HG03095 (cell line): ENCODE measurements at regions not wholly inside any gene's neighbourhood (a gene's known extent, or its start where the extent isn't known, plus 50 kb on each side); places are given as distances from the start of the nearest gene placed in this dataset.

Experiments used
- ATAC-seq: cut with Tn5 transposase; IDR thresholded peaks from one replicate; pipeline ENCODE4 v1.9.1; 2021; ENCODE audit warnings: moderate library complexity; ENCODE audit not compliant: unreplicated experiment

DNA sequence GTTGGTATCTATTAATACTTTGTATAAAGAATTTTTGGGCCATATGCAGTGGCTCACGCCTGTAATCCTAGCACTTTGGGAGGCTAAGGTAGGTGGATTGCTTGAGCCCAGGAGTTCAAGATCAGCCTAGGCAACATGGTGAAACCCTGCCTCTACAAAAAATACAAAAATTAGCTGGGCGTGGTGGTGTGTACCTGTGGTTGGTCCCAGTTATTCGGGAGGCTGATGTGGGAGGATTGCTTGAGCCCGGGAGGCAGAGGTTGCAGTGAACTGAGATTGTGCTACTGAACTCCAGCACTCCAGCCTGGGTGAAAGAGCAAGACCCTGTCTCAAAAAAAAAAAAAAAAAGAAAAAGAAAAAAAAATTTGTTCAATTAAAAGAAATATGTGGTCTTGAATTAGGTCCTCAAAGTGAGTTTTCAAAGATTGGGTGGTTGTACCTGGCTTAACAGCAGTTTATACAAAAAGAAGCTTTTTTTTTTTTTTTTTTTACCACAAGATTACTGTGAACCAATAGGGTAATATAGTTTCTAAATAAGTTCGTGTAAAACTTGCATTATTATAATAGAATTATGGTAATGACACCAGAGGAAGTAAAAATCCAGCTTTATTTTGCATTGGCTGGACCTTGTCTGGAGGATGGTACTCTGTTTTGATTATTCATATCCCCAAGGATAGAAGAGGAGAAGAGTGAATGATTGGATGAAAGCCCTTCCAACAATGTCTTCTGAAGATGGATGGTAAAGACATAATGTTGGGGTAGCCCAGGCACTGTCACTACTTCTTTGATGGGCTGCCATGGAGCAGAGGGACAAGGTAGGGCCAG is 210.3 kb downstream of the MYCN start:
- ATAC-seq: no peak

DNA sequence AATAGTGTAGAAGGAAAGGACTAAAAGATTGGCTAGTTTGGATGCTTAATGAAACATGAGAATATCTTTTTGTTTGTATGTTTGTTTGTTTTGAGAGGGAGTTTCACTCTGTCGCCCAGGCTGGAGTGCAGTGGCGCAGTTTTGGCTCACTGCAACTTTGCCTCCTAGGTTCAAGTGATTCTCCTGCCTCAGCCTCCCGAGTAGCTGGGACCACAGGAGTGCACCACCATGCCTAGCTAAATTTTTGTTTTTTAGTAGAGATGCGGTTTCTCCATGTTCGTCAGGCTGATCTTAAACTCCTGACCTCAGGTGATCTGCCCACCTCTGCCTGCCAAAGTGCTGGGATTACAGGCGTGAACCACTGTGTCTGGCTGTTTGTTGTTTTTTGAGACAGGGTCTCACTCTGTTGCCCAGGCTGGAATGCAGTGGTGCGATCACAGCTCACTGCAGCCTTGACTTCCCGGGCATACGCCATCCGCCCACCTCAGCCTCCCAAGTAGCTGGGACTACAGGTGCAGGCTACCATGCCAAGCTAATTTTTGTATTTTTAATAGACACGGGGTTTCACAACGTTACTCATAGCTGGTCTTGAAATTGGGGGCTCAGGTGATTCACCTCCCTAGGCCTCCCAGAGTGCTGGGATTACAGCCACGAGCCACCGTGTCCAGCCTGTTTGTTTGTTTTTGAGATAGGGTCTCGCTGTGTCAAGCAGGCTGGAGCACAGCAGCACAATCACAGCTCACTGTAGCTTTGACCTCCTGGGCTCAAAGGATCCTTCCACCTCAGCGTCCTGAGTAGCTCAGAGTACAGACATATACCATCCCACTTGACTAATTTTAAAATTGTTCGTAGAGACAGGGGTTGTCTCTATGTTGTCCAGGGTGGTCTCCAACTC is 209.2 kb downstream of the MYCN start:
- ATAC-seq: no peak

DNA sequence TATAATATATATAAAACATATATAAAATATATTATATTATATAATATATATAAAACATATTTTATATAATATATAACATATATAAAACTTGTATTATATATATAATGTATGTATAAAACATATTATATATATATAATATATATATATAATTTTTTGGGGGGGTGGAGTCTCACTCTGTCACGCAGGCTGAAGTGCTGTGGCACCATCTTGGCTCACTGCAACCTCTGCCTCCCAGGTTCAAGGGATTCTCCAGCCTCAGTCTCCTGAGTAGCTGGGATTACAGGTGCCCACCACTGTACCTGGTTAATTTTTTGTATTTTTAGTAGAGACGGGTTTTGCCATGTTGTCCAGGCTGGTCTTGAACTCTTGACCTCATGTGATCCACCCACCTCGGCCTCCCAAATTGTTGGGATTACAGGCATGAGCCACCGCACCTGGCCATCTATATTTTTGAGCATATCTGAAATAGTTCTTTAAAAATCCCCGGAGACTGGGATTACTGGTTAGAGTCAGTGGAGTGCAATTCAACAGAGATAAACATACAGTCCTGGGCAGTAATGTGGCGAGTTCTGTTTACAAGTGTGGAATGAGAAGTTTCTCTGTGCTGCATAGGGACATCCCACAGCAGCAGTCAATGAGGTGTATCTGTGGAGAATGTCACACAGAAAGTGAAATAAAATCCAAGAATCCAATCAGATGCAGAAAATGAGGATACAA is 208.4 kb downstream of the MYCN start:
- ATAC-seq: no peak

DNA sequence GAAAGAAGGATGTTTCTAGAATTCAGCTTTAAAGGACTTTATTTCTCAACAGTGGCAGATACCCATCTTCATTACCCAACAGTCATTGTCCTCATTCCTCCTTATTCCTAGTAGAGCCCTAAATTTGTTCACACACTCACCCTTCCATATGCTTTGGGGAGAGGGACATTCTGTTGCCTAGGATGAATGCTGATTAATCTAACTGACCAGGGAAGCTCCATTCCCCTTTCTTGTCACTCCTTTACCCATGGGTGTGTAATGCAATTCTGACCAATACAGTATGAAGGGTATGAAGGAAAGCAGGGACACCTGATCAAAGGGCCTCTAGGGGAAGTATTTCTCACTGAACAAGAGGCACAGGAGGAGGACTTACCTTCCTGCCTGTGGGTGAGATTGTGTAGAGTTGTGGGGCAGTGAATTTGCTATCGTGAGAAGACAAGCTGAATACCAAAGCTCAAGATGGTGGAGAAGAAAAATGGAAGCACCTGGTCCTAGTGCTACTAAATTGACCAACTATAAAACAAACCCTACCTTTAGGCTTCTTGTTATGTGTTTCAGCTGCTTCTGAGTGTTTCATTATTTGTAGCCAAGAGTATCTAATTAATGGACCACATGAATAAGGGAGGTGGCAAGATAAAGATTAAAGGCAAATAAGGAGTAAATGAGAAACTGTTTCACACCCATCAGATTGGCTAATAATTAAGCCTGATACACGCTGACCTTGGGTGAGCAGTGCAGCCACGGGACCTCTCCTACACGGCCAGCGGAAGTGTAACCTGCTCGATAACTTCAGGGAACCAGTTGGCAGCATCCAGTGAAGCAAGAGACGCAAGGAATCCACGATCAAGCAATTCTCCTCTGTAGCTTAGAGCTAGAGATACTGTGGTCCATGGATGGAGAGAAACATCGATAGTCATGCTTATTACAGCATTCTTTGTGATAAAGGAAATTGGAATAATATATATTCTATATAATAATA is 202.3 kb downstream of the MYCN start:
- no peak for ATAC-seq

DNA sequence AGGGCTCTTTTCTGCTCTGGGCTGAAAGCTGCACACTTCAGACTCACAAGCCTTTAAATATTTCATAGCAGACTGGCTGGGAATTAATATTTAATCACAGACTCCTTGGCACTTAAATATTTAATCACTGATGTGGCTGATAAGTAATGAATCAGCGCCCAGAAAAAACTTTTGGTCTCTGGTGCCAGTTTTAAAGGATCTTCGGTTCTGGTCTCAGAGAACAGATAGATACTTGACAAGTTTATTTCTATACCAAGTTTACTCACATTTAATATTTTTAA is 201.2 kb downstream of the MYCN start:
- ATAC-seq: no peak

DNA sequence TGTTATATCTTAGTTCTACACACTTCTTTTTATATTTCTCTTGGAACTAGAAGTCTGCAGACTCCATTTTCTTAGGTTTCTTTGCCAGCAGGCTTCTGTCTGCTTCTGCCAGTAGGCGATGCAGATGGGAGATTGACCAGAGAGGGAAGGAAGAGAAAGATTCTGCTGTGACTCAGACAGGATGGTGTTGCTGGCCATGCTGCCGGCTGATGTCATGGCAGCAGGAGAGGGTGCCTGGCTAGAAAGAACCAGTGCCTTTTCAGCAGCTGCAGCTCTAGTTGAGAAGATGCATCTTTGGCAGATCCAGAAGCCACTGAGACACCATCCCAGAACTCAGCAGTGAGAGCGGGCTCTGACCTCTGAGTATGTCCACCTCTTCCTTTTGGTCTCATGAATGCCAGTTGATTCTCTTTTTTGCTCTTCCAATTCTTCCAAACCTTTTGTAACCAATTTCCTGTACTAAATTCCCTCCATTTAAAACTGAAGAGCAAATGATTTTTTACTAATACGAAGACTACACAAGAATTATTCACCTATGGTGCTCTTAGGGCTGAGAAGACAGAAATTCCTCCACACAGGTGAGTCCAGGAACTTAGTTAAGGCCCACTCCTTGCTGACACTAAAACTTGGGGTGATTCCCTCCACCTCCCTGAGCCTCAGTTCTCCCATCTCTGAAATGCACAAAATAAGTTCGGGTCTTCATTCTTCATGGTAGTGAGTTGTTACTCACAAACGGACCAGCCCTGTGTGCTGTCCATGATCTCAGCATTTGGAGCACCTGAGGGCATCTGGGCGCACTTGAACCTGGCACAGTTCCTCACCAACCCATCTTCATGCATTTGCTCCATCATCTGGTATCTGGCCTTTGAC is 200.7 kb downstream of the MYCN start:
- ATAC-seq: no peak

DNA sequence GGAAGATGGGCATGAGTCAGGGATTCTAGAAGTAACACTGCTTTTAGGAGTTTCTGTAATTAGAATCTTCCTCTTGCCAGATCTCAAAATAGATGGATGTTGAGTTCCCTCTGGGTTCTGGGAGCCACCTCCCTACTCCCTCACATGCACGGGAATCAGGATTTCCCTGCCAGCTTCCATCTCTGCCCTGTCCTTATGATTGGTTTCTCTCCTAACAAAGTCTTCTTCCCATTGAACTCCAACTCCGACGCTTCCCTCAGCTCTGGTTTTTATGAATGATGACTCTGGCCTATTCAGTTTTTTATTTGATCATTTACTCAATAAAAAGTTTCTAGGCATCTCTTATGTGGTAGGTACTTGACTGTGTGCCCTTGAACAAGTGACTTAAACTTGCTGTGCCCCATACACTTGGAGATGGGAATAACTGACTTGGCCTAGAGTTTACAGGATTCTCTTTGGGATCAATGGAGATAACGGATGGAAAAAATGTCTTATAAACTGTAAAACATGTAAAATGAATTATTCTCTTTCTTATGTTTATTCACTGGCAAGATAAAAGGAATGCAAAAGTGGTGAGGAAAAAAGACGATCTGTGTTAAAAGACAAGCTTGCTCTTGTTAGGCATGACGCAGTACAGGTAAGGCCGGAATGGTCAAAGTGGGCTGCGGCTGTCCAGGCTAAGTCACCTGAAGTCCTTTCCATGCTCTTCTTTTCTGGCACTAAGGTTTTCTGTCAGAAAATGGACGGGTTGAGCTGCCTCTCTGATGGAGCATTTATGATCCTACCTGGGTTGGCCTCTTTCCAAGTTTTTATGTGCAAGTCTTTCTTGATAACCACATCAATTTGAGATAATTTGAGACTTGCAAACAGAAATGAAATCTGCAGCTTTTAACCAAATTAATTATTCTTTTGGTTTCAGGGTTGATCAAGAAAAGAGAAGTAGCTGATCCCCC is 199.6 kb downstream of the MYCN start:
- no peak for ATAC-seq

DNA sequence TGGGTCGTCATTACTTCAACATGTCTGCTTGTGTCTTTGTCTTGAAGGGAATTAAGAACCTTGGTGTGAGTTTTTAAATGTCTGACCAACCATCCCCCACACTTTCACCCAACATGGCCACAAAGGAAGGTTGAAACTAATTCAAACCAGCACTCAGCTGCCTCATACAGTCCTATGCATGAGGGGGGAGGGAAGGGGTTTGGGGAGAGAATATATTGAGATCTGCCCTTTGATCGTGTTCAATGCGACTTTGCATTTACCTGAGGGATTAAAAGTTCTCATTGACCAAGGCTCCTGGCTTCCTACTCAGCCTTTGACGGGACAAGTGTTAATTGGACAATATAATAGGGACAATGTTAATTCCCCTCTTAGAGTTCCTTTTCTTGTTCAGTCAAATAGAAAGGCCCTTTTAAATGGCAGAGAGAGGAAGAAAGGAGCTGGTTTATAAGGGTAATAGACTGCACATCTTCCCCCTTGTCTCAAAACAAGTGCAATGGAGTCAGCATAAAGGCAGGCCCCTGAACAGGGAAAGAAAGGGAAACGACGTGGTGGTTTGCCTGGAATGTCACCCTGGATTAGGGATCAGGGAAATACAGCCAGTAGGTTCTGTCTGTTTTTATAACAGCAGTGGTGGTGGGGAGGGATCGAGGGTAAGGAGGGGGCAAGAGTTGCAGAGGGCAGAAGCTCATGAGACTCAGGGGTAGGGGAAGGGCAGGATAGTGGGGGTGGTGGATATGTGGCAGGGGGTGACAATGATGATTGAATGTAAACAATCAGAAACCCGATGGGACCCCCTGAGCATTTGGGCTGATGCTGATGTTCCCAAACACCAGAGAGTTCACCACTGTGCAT is 198.7 kb downstream of the MYCN start:
- ATAC-seq: no peak

DNA sequence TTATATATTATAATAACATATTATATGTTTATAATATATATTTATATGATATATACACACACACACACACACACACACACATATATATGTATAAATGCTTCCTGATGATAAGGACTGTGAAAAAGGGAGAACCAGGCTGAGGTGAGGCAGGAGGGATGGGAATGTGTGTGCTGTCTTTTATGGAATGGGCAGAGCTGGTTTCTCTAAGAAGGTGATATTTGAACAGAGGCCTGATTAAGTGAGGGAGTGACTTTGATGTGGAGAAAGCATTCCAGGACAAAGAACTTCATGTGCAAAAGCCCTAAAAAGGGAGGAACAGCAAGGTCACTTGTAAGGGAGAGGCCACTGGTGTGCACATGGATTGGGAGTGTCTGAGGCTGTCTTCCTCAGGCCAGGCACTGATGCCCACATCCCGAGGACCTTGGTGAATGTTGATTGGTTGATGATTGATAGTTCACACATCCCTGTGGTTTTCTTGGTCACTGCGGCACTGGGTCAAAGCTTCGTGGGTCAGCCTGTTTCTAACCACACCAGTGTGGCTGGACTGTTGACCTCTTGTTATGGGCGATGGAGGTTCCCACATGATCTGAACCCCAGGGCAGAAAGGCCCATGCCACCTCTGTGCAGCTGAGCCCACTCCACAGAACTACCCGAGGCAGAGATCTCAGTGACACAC is 196.9 kb downstream of the MYCN start:
- ATAC-seq: no peak

DNA sequence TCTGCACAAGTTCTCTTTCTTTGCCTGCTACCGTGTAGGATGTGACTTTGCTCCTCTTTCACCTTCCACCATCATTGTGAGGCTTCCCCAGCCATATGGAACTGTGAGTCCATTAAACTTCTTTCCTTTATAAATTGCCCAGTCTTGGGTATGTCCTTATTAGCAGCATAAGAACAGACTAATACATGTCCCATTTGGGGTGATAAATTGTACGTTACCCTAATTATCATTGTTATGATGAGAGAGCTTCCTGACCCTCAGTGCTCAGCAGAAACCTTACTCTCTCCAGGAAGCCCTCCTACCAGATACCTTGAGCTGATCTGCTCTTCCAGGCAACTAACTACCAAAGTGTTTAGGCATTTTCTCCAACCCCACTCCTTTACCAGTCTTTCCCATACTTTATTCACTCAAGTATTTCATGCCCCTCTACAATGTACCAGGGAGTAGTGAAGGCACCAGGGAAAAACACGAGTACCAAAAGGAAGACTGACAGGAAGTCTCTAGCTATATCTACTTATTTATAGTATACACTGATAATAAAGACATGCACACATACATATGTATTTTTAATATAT is 196.2 kb downstream of the MYCN start:
- no peak for ATAC-seq

DNA sequence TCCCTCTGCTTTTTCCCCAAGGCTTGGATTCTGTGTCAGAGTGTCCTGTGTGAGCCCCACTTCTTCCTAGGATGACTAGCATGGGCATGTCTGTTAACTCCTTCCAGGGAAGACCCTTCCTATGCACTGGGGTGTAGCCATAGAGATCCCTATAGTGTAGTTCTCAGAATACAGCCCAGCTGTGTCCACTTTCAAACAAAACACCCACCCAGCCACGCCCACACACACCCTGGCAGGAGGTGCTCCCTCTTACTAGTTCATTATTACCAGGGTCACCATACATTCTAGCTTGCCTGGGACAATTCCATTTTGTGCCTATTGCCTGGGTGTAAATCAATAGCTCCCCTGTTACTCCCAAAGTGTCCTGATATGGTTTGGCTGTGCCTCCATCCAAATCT is 195.6 kb downstream of the MYCN start:
- ATAC-seq: no peak

DNA sequence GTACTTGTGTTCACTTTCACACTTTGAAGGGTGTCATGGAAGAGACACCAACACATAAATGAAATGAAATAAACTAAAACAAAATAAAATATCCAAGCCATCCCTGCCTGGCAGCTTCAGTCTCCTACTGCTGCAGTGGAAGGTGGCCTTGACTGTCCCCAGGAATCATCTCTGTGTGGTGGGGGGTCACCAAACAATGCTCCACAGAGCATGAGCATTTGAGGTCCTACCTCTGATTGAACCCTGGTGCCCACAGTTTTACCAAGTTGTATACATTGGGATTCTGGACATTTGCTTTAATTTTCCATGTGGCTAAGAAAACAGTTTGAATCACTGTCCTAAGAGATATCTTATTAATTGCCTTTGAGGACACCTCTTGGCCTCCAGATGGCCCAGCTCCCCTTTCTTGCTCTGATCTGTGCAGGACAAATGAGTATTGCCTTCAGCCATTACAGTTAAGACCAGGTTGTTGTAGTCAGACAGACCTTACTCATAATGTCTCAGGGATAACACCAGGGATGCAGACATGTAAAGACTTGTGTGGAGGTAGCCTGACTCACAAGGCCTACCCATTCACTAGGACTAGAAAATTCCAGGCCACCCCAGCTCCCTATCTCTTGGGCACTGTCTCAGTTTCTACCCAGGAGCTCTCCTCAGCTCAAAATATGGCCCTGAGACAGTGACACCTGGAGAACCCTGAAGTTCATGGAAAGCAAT is 195.0 kb downstream of the MYCN start:
- ATAC-seq: no peak

DNA sequence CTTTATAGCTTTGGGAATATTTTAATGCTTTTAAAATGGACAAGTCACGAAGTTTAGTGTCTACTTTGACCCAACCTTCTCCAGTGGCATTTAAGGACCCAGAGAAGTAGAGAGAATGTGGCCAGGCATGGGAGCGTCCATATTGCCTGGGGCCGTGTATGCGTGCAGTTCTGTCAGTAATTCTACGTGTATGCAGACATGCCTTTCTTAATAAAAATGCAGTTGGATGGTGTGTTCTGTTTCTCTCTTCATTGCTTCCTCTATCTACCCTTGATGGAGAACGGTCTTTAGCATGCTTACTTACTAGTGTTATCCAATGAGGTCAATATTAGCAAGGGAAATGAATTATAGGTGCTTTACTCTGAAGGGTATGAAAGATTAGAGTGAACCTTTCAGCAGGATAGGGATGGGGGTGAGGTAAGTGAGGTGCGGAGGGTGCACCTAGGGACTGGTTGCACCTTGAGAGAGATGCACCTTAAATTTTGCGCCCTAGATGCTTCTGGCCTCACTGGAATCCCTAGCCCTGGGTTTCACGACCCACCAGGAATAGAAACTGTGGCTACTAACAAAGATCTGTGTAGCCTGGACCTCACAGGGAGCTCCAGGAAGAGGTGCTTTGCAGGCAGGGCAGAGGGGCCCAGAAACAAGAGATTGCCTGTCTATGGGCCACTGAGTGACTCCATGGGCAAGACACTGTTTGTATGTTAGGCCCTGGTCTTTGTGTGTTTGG is 194.3 kb downstream of the MYCN start:
- no peak for ATAC-seq

DNA sequence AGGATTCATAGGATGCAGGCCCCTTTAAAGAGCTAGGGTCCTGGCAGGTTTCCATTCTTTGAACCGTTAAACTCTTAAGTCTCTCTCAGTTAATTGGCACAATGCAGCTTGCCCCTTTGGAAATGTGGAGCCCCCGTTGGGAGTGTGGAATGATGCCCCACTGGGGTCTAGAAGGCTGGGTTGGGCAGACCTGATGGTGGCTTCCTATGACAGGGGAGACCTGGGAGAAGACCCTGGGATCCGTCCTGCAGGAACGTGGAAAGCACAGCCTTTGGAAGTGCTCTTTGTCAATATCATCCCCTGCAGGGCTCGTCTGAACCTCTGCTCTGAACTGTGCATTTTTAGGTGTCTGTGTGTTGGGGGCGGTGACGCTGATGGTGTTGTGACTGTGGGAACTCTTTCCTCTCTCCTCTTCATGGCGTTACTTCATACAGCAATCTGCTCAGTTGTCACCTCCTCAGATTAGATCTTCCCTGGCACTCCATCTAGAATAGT is 190.6 kb downstream of the MYCN start:
- ATAC-seq: no peak

DNA sequence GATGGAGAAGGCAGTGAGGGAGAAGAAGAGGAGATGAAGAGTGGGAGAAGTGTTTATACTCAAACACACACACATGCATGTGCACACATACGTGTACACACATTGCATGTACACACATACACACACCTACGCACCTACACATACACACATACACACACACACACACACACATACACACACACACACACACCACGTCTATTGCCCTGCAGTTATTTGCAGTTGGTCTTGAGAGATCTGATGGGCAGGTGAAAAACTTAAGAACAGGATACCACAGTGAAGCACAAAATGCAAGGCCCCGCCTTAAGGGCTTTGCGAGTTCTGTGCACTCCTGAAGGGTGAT is 190.2 kb downstream of the MYCN start:
- no peak for ATAC-seq
